Endodermal cell (in vitro differentiated cells): ENCODE measurements at regions not wholly inside any gene's neighbourhood (a gene's known extent, or its start where the extent isn't known, plus 50 kb on each side); places are given as distances from the start of the nearest gene placed in this dataset.
A peak's percentile ranks its signal among the peaks of the same experiment; 100 is the strongest.

Source experiments
- DNase-seq: peaks from one replicate; pipeline ENCODE4 v3.0.0-alpha.2; 2017
- H3K27ac ChIP-seq: 2 replicates; pipeline ENCODE4 v1.5.1; 2013; ENCODE audit warnings: mild to moderate bottlenecking, low read depth, low read length, moderate library complexity
- H3K27me3 ChIP-seq: 2 replicates; pipeline ENCODE4 v1.6.1; 2013; ENCODE audit warnings: mild to moderate bottlenecking, low read length, moderate library complexity; ENCODE audit not compliant: insufficient read depth, control insufficient read depth, poor library complexity, severe bottlenecking
- H3K36me3 ChIP-seq: 2 replicates; pipeline ENCODE4 v1.7.0; 2013; ENCODE audit warnings: mild to moderate bottlenecking, low read length, moderate library complexity; ENCODE audit not compliant: control insufficient read depth, insufficient read depth
- H3K4me1 ChIP-seq: one replicate; pipeline ENCODE4 v1.7.0; 2013; ENCODE audit warnings: low read length; ENCODE audit not compliant: control insufficient read depth, insufficient read depth
- H3K4me3 ChIP-seq: 2 replicates; pipeline ENCODE4 v1.5.1; 2013; ENCODE audit warnings: mild to moderate bottlenecking, low read length, moderate library complexity
- H3K9ac ChIP-seq: 2 replicates; pipeline ENCODE4 v1.6.1; 2013; ENCODE audit warnings: mild to moderate bottlenecking, low read length, moderate library complexity; ENCODE audit not compliant: poor library complexity, severe bottlenecking; ENCODE audit errors: extremely low read depth
- H3K9me3 ChIP-seq: 2 replicates; pipeline ENCODE4 v1.6.1; 2013; ENCODE audit warnings: mild to moderate bottlenecking, low read length, moderate library complexity; ENCODE audit not compliant: control insufficient read depth
- H3K27ac Mint-ChIP-seq: 2 replicates; pipeline ENCODE4 v1.8.0; 2020; ENCODE audit warnings: mixed read lengths
- H3K27me3 Mint-ChIP-seq: 2 replicates; pipeline ENCODE4 v1.8.0; 2021; ENCODE audit warnings: mild to moderate bottlenecking, mixed read lengths; ENCODE audit not compliant: insufficient read depth
- H3K36me3 Mint-ChIP-seq: 2 replicates; pipeline ENCODE4 v1.8.0; 2020; ENCODE audit warnings: low read depth, mixed read lengths
- H3K4me1 Mint-ChIP-seq: 2 replicates; pipeline ENCODE4 v1.8.0; 2020; ENCODE audit warnings: mixed read lengths
- H3K4me3 Mint-ChIP-seq: 2 replicates; pipeline ENCODE4 v1.8.0; 2020; ENCODE audit warnings: mild to moderate bottlenecking, moderate library complexity, mixed read lengths
- H3K9me3 Mint-ChIP-seq: 2 replicates; pipeline ENCODE4 v1.8.0; 2020; ENCODE audit warnings: mild to moderate bottlenecking, mixed read lengths
- WGBS, 2 experiments: methylation state at CpG; one replicate each; pipeline versions ENCODE4 v1.1.5 to v1.1.7; 2013; ENCODE audit warnings: missing lambda C conversion rate in 2 of 2, mixed read lengths in 1 of 2; ENCODE audit not compliant: insufficient coverage in 1 of 2, insufficient read length in 1 of 2; 5-methylcytosine and 5-hydroxymethylcytosine counted together
- TF ChIP-seq, protein P1 (sequence below): fragments of 200-600 bp; sonication (generic); conservative IDR thresholded peaks from 2 replicates; pipeline ENCODE4 v1.5.0; 2021; ENCODE audit warnings: antibody characterized with exemption, mild to moderate bottlenecking

DNA sequence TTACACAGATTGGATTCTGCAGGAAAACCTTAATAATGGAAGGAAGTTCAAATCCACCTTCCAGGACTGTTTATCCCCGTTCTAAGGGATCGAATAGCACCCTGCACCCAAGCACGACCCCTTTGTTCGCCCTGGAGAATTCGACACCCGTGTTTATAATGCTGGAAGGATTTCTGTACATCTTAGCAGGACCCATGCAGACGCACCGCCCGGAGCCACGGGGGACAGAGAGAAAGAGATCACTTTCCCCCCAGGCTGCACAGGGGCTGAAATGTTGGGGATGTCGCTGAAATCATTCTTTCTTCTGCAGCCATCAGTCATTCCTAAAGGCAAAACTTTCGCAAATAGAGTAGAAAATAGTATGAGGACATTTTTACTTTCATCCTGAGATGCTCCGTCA, 238.7 kb upstream of the SALL3 start:
- DNase-seq: peak; percentile 24
- no peak overlapping the region for H3K27ac Mint-ChIP-seq
- Histone ChIP-seq H3K27me3 (no peaks in the 10 kb centered on the region), H3K9ac (no peak overlapping the region), H3K4me1 (no peaks in the 10 kb centered on the region), H3K4me3 (no peak overlapping the region), H3K9me3 (no peaks in the 10 kb centered on the region), H3K36me3 (no peaks in the 10 kb centered on the region), H3K27ac (no peak overlapping the region)
- no peaks in the 10 kb centered on the region for H3K9me3 Mint-ChIP-seq
- no peak overlapping the region for H3K4me3 Mint-ChIP-seq
- TF ChIP-seq, protein P1, sequence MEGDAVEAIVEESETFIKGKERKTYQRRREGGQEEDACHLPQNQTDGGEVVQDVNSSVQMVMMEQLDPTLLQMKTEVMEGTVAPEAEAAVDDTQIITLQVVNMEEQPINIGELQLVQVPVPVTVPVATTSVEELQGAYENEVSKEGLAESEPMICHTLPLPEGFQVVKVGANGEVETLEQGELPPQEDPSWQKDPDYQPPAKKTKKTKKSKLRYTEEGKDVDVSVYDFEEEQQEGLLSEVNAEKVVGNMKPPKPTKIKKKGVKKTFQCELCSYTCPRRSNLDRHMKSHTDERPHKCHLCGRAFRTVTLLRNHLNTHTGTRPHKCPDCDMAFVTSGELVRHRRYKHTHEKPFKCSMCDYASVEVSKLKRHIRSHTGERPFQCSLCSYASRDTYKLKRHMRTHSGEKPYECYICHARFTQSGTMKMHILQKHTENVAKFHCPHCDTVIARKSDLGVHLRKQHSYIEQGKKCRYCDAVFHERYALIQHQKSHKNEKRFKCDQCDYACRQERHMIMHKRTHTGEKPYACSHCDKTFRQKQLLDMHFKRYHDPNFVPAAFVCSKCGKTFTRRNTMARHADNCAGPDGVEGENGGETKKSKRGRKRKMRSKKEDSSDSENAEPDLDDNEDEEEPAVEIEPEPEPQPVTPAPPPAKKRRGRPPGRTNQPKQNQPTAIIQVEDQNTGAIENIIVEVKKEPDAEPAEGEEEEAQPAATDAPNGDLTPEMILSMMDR: no peak
- H3K4me1 Mint-ChIP-seq: peaks cover 2% of the 10 kb centered on the region
- 91 to 93% methylated on average over 11 to 13 of the region's 13 CpGs for WGBS, 2 experiments
- peaks cover 1% of the 10 kb centered on the region for H3K27me3 Mint-ChIP-seq
- no peaks in the 10 kb centered on the region for H3K36me3 Mint-ChIP-seq

GRCh38 chr18:78741381-78742217, 238.0 kb upstream of the SALL3 start:
- H3K27me3 Mint-ChIP-seq: peaks cover 1% of the 10 kb centered on the region
- Histone ChIP-seq H3K9me3 (no peaks in the 10 kb centered on the region), H3K4me3 (no peak overlapping the region), H3K27me3 (no peaks in the 10 kb centered on the region), H3K9ac (no peak overlapping the region), H3K4me1 (no peaks in the 10 kb centered on the region), H3K36me3 (no peaks in the 10 kb centered on the region), H3K27ac (no peak overlapping the region)
- H3K9me3 Mint-ChIP-seq: no peaks in the 10 kb centered on the region
- no peak overlapping the region for H3K27ac Mint-ChIP-seq
- WGBS, 2 experiments: 91% methylated on average over 29 to 30 of the region's 30 CpGs
- TF ChIP-seq, protein P1: no peak
- no peak overlapping the region for H3K4me3 Mint-ChIP-seq
- H3K36me3 Mint-ChIP-seq: no peaks in the 10 kb centered on the region
- H3K4me1 Mint-ChIP-seq: no peaks in the 10 kb centered on the region
- DNase-seq: peak; percentile 29

GRCh38 chr18:78742218-78742745, 237.3 kb upstream of the SALL3 start:
- Histone ChIP-seq H3K27me3 (no peaks in the 10 kb centered on the region), H3K9me3 (no peaks in the 10 kb centered on the region), H3K36me3 (no peaks in the 10 kb centered on the region), H3K27ac (no peak overlapping the region), H3K4me1 (no peaks in the 10 kb centered on the region), H3K4me3 (no peak overlapping the region), H3K9ac (no peak overlapping the region)
- Mint-ChIP-seq H3K4me1 (no peaks in the 10 kb centered on the region), H3K4me3 (no peak overlapping the region), H3K9me3 (no peaks in the 10 kb centered on the region), H3K27me3 (peaks cover 1% of the 10 kb centered on the region), H3K27ac (no peak overlapping the region), H3K36me3 (no peaks in the 10 kb centered on the region)
- 92% methylated on average over 10 to 11 of the region's 11 CpGs for WGBS, 2 experiments
- TF ChIP-seq, protein P1: no peak
- DNase-seq: peak; percentile 22
